Lower leg skin (tissue), 4 donors: ENCODE measurements at regions not wholly inside any gene's neighbourhood (a gene's known extent, or its start where the extent isn't known, plus 50 kb on each side); places are given as distances from the start of the nearest gene placed in this dataset.

Experiments used
- DNase-seq, 2 donors: peaks; one replicate each; pipeline ENCODE4 v3.0.0-alpha.2; 2019; ENCODE audit warnings: low spot score in 2 of 2
- H3K4me3 ChIP-seq: fragments of 200-600 bp; sonication (generic); 2 replicates; pipeline ENCODE4 v1.5.1; 2017; ENCODE audit warnings: mild to moderate bottlenecking, low read depth; ENCODE audit not compliant: poor library complexity, severe bottlenecking
- POLR2A ChIP-seq, 2 donors: fragments of 450-650 bp; IDR thresholded peaks; one replicate each; pipeline ENCODE4 v1.6.1; 2016 to 2017; ENCODE audit warnings: antibody characterized with exemption in 2 of 2, mild to moderate bottlenecking in 1 of 2, moderate library complexity in 1 of 2
- WGBS, 2 donors: methylation state at CpG; one replicate each; pipeline ENCODE4 v1.1.5; 2018; 5-methylcytosine and 5-hydroxymethylcytosine counted together
- intact Hi-C: fragments of 100-400 bp; cut with DNase I; formaldehyde crosslinking; loops from one replicate; pipeline ENCODE4 v1.15.0; 2023; ENCODE audit warnings: low total_unique reads
- TF ChIP-seq, protein P1 (sequence below), 3 donors: fragments of 450-650 bp; IDR thresholded peaks; one replicate each; pipeline ENCODE4 v1.5.1; 2016; ENCODE audit warnings: antibody characterized with exemption in 3 of 3, mild to moderate bottlenecking in 3 of 3, moderate library complexity in 2 of 3

DNA sequence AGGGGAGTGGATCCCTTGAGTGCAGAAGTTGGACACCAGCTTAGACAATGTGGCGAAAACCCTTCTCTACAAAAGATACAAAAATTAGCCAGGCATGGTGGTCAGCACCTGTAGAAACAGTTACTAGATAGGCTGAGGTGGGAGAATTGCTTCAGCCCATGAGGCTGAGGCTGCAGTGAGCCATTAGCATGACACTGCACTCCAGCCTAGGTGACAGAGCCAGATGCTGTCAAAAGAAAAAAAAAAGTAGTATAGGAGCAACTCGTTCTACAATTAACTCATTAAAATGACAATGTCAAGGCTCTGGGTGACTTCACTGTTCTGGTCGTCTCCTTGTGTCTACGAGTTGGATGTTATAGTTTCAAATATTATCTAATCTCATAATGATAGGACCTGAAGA lies 370.6 kb upstream of the NCAM2 start:
- TF ChIP-seq, protein P1, sequence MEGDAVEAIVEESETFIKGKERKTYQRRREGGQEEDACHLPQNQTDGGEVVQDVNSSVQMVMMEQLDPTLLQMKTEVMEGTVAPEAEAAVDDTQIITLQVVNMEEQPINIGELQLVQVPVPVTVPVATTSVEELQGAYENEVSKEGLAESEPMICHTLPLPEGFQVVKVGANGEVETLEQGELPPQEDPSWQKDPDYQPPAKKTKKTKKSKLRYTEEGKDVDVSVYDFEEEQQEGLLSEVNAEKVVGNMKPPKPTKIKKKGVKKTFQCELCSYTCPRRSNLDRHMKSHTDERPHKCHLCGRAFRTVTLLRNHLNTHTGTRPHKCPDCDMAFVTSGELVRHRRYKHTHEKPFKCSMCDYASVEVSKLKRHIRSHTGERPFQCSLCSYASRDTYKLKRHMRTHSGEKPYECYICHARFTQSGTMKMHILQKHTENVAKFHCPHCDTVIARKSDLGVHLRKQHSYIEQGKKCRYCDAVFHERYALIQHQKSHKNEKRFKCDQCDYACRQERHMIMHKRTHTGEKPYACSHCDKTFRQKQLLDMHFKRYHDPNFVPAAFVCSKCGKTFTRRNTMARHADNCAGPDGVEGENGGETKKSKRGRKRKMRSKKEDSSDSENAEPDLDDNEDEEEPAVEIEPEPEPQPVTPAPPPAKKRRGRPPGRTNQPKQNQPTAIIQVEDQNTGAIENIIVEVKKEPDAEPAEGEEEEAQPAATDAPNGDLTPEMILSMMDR (IDR thresholded peaks at IDR 0.05): no peak
- TF ChIP-seq POLR2A (IDR thresholded peaks at IDR 0.05): no peak
- 64 to 70% methylated on average over 4 of the region's 4 CpGs for WGBS, 2 donors
- intact Hi-C loops: no loop called here
- no peak overlapping the region for H3K4me3 ChIP-seq
- DNase-seq: no peak

DNA sequence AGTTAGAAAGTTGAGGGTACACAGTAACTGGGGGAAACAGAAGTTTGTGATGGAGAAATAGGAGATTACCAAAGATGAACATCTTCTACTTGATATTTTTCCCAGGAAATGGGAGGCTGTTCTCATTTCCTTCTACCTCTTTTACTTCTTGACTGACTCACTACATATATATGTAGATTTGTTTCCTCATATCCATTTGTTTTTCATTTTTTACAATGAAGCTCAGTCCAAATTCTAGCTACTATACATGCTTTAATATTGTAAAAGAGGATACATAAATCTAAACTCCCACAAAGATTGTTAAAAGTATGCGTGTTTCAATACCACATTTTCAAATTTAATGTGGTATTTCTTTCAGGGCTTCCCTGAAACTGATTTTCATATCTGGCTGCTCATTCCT lies 366.6 kb upstream of the NCAM2 start:
- WGBS, 2 donors: 76 to 79% methylated on average over 1 of the region's 1 CpG
- no peak overlapping the region for H3K4me3 ChIP-seq
- intact Hi-C loops: no loop called here
- no peak for DNase-seq
- TF ChIP-seq POLR2A (IDR thresholded peaks at IDR 0.05): no peak
- TF ChIP-seq, protein P1 (IDR thresholded peaks at IDR 0.05): no peak

DNA sequence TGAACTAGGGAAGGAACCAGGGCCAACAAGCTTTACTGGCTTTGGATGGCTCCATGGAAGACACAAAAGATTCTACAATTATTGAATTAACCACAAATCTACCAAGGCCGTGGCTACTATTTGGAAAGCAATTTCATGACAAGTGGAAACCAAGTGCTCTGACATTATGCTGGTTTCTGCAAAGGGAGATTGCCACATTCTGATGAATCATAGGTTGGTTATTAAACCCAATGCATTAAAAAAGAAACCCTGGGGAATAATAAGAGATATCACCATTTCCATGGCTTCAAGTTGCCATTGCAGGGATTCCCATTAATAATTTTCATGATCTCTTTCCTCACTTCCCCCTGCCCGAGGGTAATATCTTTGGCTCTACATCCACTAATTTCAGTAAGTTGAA lies 359.2 kb upstream of the NCAM2 start:
- no peak overlapping the region for H3K4me3 ChIP-seq
- no peak for DNase-seq
- intact Hi-C loops: no loop called here
- 68 to 71% methylated on average over 2 of the region's 2 CpGs for WGBS, 2 donors
- TF ChIP-seq POLR2A (IDR thresholded peaks at IDR 0.05): no peak
- TF ChIP-seq, protein P1 (IDR thresholded peaks at IDR 0.05): no peak

DNA sequence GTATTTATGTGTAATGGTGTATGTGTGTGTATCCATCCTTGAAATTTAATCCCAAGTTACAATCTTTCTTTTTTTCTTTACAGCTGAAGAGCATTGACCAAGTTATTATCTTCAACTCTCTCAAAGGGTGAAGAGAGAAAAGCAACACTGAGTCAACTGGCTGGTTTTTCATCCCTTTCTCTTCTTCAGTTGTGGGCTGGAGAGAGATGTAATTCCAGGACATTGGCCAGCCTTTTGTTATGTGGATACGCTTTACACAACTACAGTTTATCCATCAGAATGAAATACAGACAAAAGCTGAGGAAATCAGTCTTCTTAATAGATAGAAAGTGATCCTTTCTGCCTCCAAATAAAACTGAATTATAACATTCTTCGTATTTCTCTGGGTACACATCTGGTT lies 357.0 kb upstream of the NCAM2 start:
- intact Hi-C loops: no loop called here
- TF ChIP-seq, protein P1 (IDR thresholded peaks at IDR 0.05): no peak
- TF ChIP-seq POLR2A (IDR thresholded peaks at IDR 0.05): no peak
- WGBS, 2 donors: 76 to 77% methylated on average over 2 of the region's 2 CpGs
- no peak overlapping the region for H3K4me3 ChIP-seq
- no peak for DNase-seq

DNA sequence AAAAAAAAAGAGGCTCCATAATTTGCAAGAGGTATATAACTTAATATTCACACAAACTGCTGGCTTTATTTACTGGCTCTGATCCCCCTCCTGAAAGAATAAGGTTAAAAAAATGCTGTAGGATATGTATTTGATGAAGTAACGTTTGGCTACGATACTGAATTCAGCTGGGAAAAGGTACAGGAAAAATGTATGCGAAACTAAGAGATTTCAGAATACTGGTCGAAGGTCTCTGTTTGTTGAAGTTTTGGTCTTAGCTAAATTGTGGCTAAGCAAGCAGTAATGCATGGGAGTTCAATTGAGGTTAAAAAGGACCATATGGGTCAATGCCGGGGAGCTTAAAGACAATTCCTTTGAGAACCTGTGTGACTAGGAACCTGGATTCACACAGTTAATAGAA lies 355.5 kb upstream of the NCAM2 start:
- 63 to 81% methylated on average over 5 of the region's 5 CpGs for WGBS, 2 donors
- intact Hi-C loops: no loop called here
- H3K4me3 ChIP-seq: no peak overlapping the region
- no peak for DNase-seq
- TF ChIP-seq, protein P1 (IDR thresholded peaks at IDR 0.05): no peak
- no peak for TF ChIP-seq POLR2A (IDR thresholded peaks at IDR 0.05)

DNA sequence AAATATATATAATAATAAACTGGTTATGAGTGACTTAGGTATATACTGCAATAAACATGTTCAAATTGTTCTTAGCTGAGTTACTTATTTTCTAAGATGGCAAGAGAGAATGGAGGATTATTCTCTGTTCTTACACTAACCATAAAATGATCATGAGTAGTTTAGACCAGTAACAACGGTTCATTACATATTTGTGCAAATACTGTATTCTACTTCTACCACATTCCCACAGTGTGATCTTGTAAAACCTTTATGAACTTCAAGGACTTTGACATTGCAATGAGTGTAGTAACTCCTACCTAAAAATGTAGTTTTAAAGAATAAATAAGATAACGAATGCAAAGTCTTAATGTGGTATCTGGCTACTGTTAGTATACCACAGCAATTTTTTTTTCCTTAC lies 353.7 kb upstream of the NCAM2 start:
- intact Hi-C loops: no loop called here
- TF ChIP-seq, protein P1 (IDR thresholded peaks at IDR 0.05): no peak
- no peak for TF ChIP-seq POLR2A (IDR thresholded peaks at IDR 0.05)

More for the DNA sequence above, 353.7 kb upstream of the NCAM2 start:
- no peak for DNase-seq
- H3K4me3 ChIP-seq: no peak overlapping the region
- 82 to 84% methylated on average over 2 of the region's 2 CpGs for WGBS, 2 donors
